H1 (cell line): ENCODE measurements at regions not wholly inside any gene's neighbourhood (a gene's known extent, or its start where the extent isn't known, plus 50 kb on each side); places are given as distances from the start of the nearest gene placed in this dataset.

Experiments
- CTCF ChIA-PET: fragments of 300-600 bp; sonication (Branson Sonifier 250); formaldehyde crosslinking; loops from one replicate; lab custom pipeline; 2021; ENCODE audit not compliant: partially characterized antibody; lab: Charles Lee
- POLR2A ChIA-PET: fragments of 300-600 bp; sonication (Branson Sonifier 250); formaldehyde crosslinking; loops from one replicate; lab custom pipeline; 2021; ENCODE audit warnings: inconsistent platforms; ENCODE audit not compliant: partially characterized antibody; lab: Charles Lee
- DNase-seq, 2 experiments: peaks; one replicate each; pipeline versions ENCODE4 v3.0.0 to v3.0.0-alpha.2; 2010 to 2022; ENCODE audit warnings: low spot score in 2 of 2, low read depth in 1 of 2, mixed read lengths in 1 of 2
- FAIRE-seq: peaks from 2 replicates; lab custom pipeline; 2011; peaks lifted over from hg19 to GRCh38; lab: Jason Lieb, UNC
- H2AFZ ChIP-seq: 2 replicates; pipeline ENCODE4 v1.8.1; 2012; ENCODE audit warnings: low read length, inconsistent platforms
- H2AK5ac ChIP-seq: 2 replicates; pipeline ENCODE4 v1.6.1; 2013; ENCODE audit warnings: low read depth, low read length
- H2BK120ac ChIP-seq: replicated peaks from 2 replicates; pipeline ENCODE3; 2013; ENCODE audit warnings: low read depth, low read length, inconsistent platforms
- H2BK12ac ChIP-seq: 2 replicates; pipeline ENCODE4 v1.6.1; 2013; ENCODE audit warnings: low read depth, low read length
- H2BK15ac ChIP-seq: 2 replicates; pipeline ENCODE4 v1.6.1; 2013; ENCODE audit warnings: low read length
- H2BK20ac ChIP-seq: 2 replicates; pipeline ENCODE4 v1.6.1; 2013; ENCODE audit warnings: low read length
- H2BK5ac ChIP-seq: 2 replicates; pipeline ENCODE4 v1.6.1; 2013; ENCODE audit warnings: low read depth, low read length
- H3K14ac ChIP-seq: 2 replicates; pipeline ENCODE4 v1.6.1; 2013; ENCODE audit warnings: inconsistent platforms; ENCODE audit not compliant: insufficient read length
- H3K18ac ChIP-seq: 2 replicates; pipeline ENCODE4 v1.6.1; 2013; ENCODE audit warnings: low read length; ENCODE audit errors: extremely low read depth
- H3K23ac ChIP-seq: 2 replicates; pipeline ENCODE4 v1.6.1; 2013; ENCODE audit warnings: inconsistent platforms; ENCODE audit not compliant: insufficient read length
- H3K23me2 ChIP-seq: 2 replicates; pipeline ENCODE4 v1.6.1; 2013; ENCODE audit warnings: low read depth, low read length
- H3K27ac ChIP-seq: 2 replicates; pipeline ENCODE4 v1.6.1; 2011; ENCODE audit warnings: low read depth, low read length, inconsistent platforms
- H3K27me3 ChIP-seq, 4 experiments: replicated peaks in 1 of 4; 1 replicate in 1 of 4; 2 replicates in 3 of 4; pipeline versions ENCODE4 v1.6.1 to v1.8.1; 2011 to 2013; ENCODE audit warnings: low read length in 3 of 4, mild to moderate bottlenecking in 3 of 4, inconsistent platforms in 2 of 4, mixed read lengths in 2 of 4, moderate library complexity in 1 of 4; ENCODE audit not compliant: control insufficient read depth in 3 of 4, insufficient read depth in 3 of 4; ENCODE audit errors: extremely low read depth in 1 of 4
- H3K36me3 ChIP-seq, 4 experiments: 2 replicates each; pipeline versions ENCODE4 v1.6.1 to v1.8.1; 2011 to 2013; ENCODE audit warnings: mild to moderate bottlenecking in 4 of 4, low read length in 3 of 4, moderate library complexity in 2 of 4, control low read depth in 1 of 4, inconsistent platforms in 1 of 4; ENCODE audit not compliant: insufficient read depth in 4 of 4, control insufficient read depth in 2 of 4
- H3K4ac ChIP-seq: replicated peaks from 2 replicates; pipeline ENCODE3; 2013; ENCODE audit warnings: low read length, low read depth, mixed read lengths, inconsistent platforms; ENCODE audit not compliant: insufficient read length
- H3K4me1 ChIP-seq, 4 experiments: replicated peaks in 1 of 4; 1 replicate in 1 of 4; 2 replicates in 3 of 4; pipeline versions ENCODE4 v1.6.1 to v1.8.1; 2011 to 2013; ENCODE audit warnings: low read length in 3 of 4, inconsistent platforms in 2 of 4, mixed read lengths in 1 of 4; ENCODE audit not compliant: insufficient read depth in 4 of 4, control insufficient read depth in 3 of 4
- H3K4me2 ChIP-seq, 2 experiments: 2 replicates each; pipeline versions ENCODE4 v1.6.1 to v1.8.1; 2011 to 2013; ENCODE audit warnings: low read depth in 2 of 2, low read length in 2 of 2, control low read depth in 1 of 2, inconsistent platforms in 1 of 2, mild to moderate bottlenecking in 1 of 2; ENCODE audit not compliant: insufficient read depth in 1 of 2
- H3K4me3 ChIP-seq, 4 experiments: fragments of 200-600, 300-600 bp in 1 of 4; sonication (generic), shearing (Covaris generic), sonication (Bioruptor Twin) in 1 of 4; 2 replicates each; pipeline versions ENCODE4 v1.5.1 to v1.8.1; 2011 to 2016; ENCODE audit warnings: low read length in 4 of 4, low read depth in 3 of 4, control low read depth in 2 of 4, inconsistent platforms in 2 of 4, mild to moderate bottlenecking in 2 of 4, mixed read lengths in 1 of 4, moderate library complexity in 1 of 4; ENCODE audit not compliant: insufficient read depth in 2 of 4; ENCODE audit errors: extremely low read depth in 1 of 4
- H3K56ac ChIP-seq: replicated peaks from 2 replicates; pipeline ENCODE3; 2013; ENCODE audit warnings: low read depth, mild to moderate bottlenecking, mixed read lengths, low read length, inconsistent platforms; ENCODE audit not compliant: insufficient read length
- H3K79me1 ChIP-seq: 2 replicates; pipeline ENCODE4 v1.6.1; 2013; ENCODE audit warnings: low read depth, low read length, control low read depth
- H3K79me2 ChIP-seq, 2 experiments: 2 replicates each; pipeline versions ENCODE4 v1.6.1 to v1.8.1; 2012 to 2013; ENCODE audit warnings: low read length in 2 of 2, mild to moderate bottlenecking in 2 of 2, inconsistent platforms in 1 of 2; ENCODE audit not compliant: insufficient read depth in 2 of 2, control insufficient read depth in 1 of 2
- H3K9ac ChIP-seq, 4 experiments: replicated peaks in 1 of 4; 1 replicate in 1 of 4; 2 replicates in 3 of 4; pipeline versions ENCODE4 v1.6.1 to v1.8.1; 2011 to 2013; ENCODE audit warnings: low read depth in 3 of 4, low read length in 3 of 4, control low read depth in 2 of 4, mild to moderate bottlenecking in 2 of 4, moderate library complexity in 2 of 4, inconsistent platforms in 1 of 4; ENCODE audit errors: extremely low read depth in 1 of 4
- H3K9me3 ChIP-seq, 2 experiments: 2 replicates each; pipeline versions ENCODE4 v1.6.1 to v1.8.1; 2012 to 2013; ENCODE audit warnings: mild to moderate bottlenecking in 2 of 2, moderate library complexity in 2 of 2, control low read depth in 1 of 2, inconsistent platforms in 1 of 2, low read depth in 1 of 2, low read length in 1 of 2, mixed read lengths in 1 of 2; ENCODE audit not compliant: insufficient read depth in 2 of 2
- H4K20me1 ChIP-seq, 2 experiments: replicated peaks in 1 of 2; 2 replicates each; pipeline versions ENCODE3 to v1.8.1; 2011 to 2013; ENCODE audit warnings: inconsistent platforms in 2 of 2, low read length in 2 of 2, mild to moderate bottlenecking in 1 of 2; ENCODE audit not compliant: insufficient read depth in 2 of 2, control insufficient read depth in 1 of 2
- H4K5ac ChIP-seq: 2 replicates; pipeline ENCODE4 v1.6.1; 2013; ENCODE audit warnings: low read length, low read depth, mixed read lengths, inconsistent platforms; ENCODE audit not compliant: insufficient read length
- H4K8ac ChIP-seq: 2 replicates; pipeline ENCODE4 v1.8.0; 2013; ENCODE audit warnings: mild to moderate bottlenecking, moderate library complexity, low read length, inconsistent platforms; ENCODE audit not compliant: insufficient read depth; ENCODE audit errors: extremely low read depth
- H4K91ac ChIP-seq: replicated peaks from 2 replicates; pipeline ENCODE3; 2013; ENCODE audit warnings: low read length, mixed read lengths, inconsistent platforms; ENCODE audit not compliant: insufficient read length
- POU5F1 ChIP-seq: IDR thresholded peaks from 2 replicates; pipeline ENCODE4 v1.6.1; 2011; ENCODE audit warnings: low read depth, mild to moderate bottlenecking, low read length, moderate library complexity
- WGBS, 2 experiments: shearing (Covaris generic) in 1 of 2; methylation state at CpG; one replicate each; pipeline versions ENCODE4 v1.1.6 to v1.1.7; 2013 to 2015; ENCODE audit warnings: low lambda C conversion rate in 2 of 2, mixed read lengths in 2 of 2, inconsistent platforms in 1 of 2, low coverage in 1 of 2, missing lambda C conversion rate in 1 of 2; ENCODE audit not compliant: insufficient replicate concordance in 2 of 2, insufficient coverage in 1 of 2, insufficient read length in 1 of 2; ENCODE audit errors: extremely low coverage in 1 of 2, missing lambda C conversion rate in 1 of 2; 5-methylcytosine and 5-hydroxymethylcytosine counted together

DNA sequence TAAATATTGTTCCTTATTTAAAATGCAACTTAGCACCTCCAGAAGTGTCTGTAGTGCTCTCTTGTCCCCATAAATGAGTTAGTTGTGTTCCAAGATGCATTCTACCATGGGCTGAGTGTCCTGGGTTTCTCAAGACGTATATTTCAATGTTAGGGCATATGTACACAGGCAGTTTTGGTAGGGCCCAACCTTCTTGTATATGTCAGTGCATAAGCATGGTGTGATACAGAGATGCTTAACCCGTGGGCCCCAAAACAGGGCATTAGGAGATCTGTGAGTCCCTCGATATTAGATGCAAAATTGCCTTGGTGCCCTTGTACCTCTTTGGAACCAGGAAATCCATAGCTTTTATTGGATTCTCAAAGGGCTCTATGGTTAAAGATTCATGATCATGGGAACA is 91.5 kb upstream of the HIVEP1 start:
- Histone ChIP-seq H4K5ac (no peak overlapping the region), H3K79me2 (no peaks in the 10 kb centered on the region), H3K27ac (no peak overlapping the region), H3K9ac (no peak overlapping the region), H3K36me3 (no peaks in the 10 kb centered on the region), H2BK5ac (no peak overlapping the region), H3K9me3 (no peaks in the 10 kb centered on the region), H3K14ac (no peak overlapping the region), H4K20me1 (no peaks in the 10 kb centered on the region), H3K4ac (no peak overlapping the region), H2BK20ac (no peak overlapping the region), H3K23me2 (no peaks in the 10 kb centered on the region; the same call in 1 of the 2 replicates), H3K4me2 (no peak overlapping the region), H4K91ac (no peak overlapping the region), H2BK120ac (no peak overlapping the region), H2BK15ac (no peak overlapping the region), H3K27me3 (no peaks in the 10 kb centered on the region; a peak in 1 of 7 replicates), H2AFZ (no peak overlapping the region), H3K56ac (no peak overlapping the region), H2BK12ac (no peak overlapping the region), H3K18ac (no peak overlapping the region), H2AK5ac (no peak overlapping the region), H3K4me3 (no peak overlapping the region), H3K79me1 (no peaks in the 10 kb centered on the region), H3K23ac (no peak overlapping the region), H3K4me1 (peaks cover 0 to 7% (median under 1%) of the 10 kb centered on the region in 4 experiments; a peak in 3 of 7 replicates), H4K8ac (no peak overlapping the region)
- FAIRE-seq (no peak), DNase-seq (no peak)
- CTCF ChIA-PET: interaction anchor here (0.8 to 1.9 kb wide), 2 partner anchors 265 to 370 kb away, joined by 5 to 7 read pairs; partner anchors contain the start of gene EDN1
- WGBS, 2 experiments: 88% methylated on average over 3 of the region's 3 CpGs; no CpG with 5 or more reads in 1 of the 2 experiments
- POLR2A ChIA-PET: no interaction called here
- no peak for TF ChIP-seq POU5F1
